ENCODE measurements at regions not wholly inside any gene's neighbourhood (a gene's known extent, or its start where the extent isn't known, plus 50 kb on each side); places are given as distances from the start of the nearest gene placed in this dataset.

GRCh38 chr15:61318301-61318700 lies 89.2 kb upstream of the RORA start:
- no peak overlapping the region for H3K9ac ChIP-seq (ENCODE audit: low read depth, low read length)
- H3K14ac ChIP-seq (replicated peaks; ENCODE audit: low read depth, low read length): no peak overlapping the region
- no peaks in the 10 kb centered on the region for H4K20me1 ChIP-seq (ENCODE audit: insufficient read depth, low read length)
- TF ChIP-seq ELK1 (IDR thresholded peaks at IDR 0.05; ENCODE audit: borderline replicate concordance, low read depth, low read length) (no peak), RCOR1 (IDR thresholded peaks at IDR 0.05; ENCODE audit: insufficient replicate concordance, low read length) (no peak), MXI1 (IDR thresholded peaks at IDR 0.05; ENCODE audit: borderline replicate concordance, low read depth, low read length) (no peak), CHD1 (IDR thresholded peaks at IDR 0.05; ENCODE audit: low read depth, low read length) (no peak), MAFK (IDR thresholded peaks at IDR 0.05; ENCODE audit: low read depth, low read length) (no peak), MAZ (IDR thresholded peaks at IDR 0.05; ENCODE audit: borderline replicate concordance, low read depth, low read length) (no peak), SMC3 (IDR thresholded peaks at IDR 0.05; ENCODE audit: low read depth, low read length) (no peak), POLR2A (IDR thresholded peaks at IDR 0.05; ENCODE audit: low read depth, low read length) (no peak), RAD21 (IDR thresholded peaks at IDR 0.05; ENCODE audit: low read length) (no peak), FOS (IDR thresholded peaks at IDR 0.05; ENCODE audit: low read depth, low read length) (no peak), BHLHE40 (IDR thresholded peaks at IDR 0.05; ENCODE audit: low read depth, low read length) (no peak), NFE2L2 (IDR thresholded peaks at IDR 0.05; ENCODE audit: low read depth, low read length) (no peak), RFX5 (IDR thresholded peaks at IDR 0.05; ENCODE audit: low read depth, low read length) (no peak), CEBPB (IDR thresholded peaks at IDR 0.05; ENCODE audit: low read depth, low read length) (no peak)
- TF ChIP-seq, protein P1, sequence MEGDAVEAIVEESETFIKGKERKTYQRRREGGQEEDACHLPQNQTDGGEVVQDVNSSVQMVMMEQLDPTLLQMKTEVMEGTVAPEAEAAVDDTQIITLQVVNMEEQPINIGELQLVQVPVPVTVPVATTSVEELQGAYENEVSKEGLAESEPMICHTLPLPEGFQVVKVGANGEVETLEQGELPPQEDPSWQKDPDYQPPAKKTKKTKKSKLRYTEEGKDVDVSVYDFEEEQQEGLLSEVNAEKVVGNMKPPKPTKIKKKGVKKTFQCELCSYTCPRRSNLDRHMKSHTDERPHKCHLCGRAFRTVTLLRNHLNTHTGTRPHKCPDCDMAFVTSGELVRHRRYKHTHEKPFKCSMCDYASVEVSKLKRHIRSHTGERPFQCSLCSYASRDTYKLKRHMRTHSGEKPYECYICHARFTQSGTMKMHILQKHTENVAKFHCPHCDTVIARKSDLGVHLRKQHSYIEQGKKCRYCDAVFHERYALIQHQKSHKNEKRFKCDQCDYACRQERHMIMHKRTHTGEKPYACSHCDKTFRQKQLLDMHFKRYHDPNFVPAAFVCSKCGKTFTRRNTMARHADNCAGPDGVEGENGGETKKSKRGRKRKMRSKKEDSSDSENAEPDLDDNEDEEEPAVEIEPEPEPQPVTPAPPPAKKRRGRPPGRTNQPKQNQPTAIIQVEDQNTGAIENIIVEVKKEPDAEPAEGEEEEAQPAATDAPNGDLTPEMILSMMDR (conservative IDR thresholded peaks at IDR 0.05; ENCODE audit: low read depth, low read length): no peak
- no peak overlapping the region for H2AFZ ChIP-seq (replicated peaks; ENCODE audit: low read length, poor library complexity)
- POLR2A ChIA-PET (ENCODE audit: unreplicated experiment): no interaction called here
- H3K27ac ChIP-seq (ENCODE audit: insufficient read depth, low read length): no peak overlapping the region
- intact Hi-C loops (cut with micrococcal nuclease) (no loop called here), in situ Hi-C loops (cut with MboI; ENCODE audit: low sequenced_read_pairs) (no loop called here), dilution Hi-C loops (cut with HindIII; ENCODE audit: low sequenced_read_pairs, unreplicated experiment) (no loop called here)
- no peak overlapping the region for H2BK5ac ChIP-seq (ENCODE audit: low read depth, low read length, poor library complexity, severe bottlenecking)
- no peaks in the 10 kb centered on the region for H3K4me1 ChIP-seq (ENCODE audit: control insufficient read depth, insufficient read depth, low read length)
- ATAC-seq (ENCODE audit: low read depth) (no peak), DNase-seq (no peak)
- H4K8ac ChIP-seq (ENCODE audit: low read depth in 2 of 2, low read length in 2 of 2): no peak overlapping the region
- no peak overlapping the region for H4K5ac ChIP-seq (ENCODE audit: low read depth, low read length)
- no CpG with 5 or more reads among the region's 6 CpGs for WGBS, 2 experiments (ENCODE audit: extremely low coverage in 2 of 2, insufficient read length in 1 of 2)
- H3K4ac ChIP-seq (ENCODE audit: low read depth, low read length): no peak overlapping the region
- BruUV-seq (replicated peaks): no TSS peak
- H2BK15ac ChIP-seq (ENCODE audit: low read depth, low read length): no peak overlapping the region
- H3K79me1 ChIP-seq (ENCODE audit: low read depth in 1 of 2, low read length in 2 of 2): no peaks in the 10 kb centered on the region
- H2BK120ac ChIP-seq (ENCODE audit: low read depth, low read length): no peak overlapping the region
- H2BK20ac ChIP-seq (ENCODE audit: low read depth, low read length): no peak overlapping the region
- H2AK9ac ChIP-seq (replicated peaks; ENCODE audit: low read depth, low read length, poor library complexity): no peak overlapping the region
- no peaks in the 10 kb centered on the region for H3K9me1 ChIP-seq (ENCODE audit: insufficient read depth, low read length)
- no peaks in the 10 kb centered on the region for H3K27me3 ChIP-seq (ENCODE audit: control insufficient read depth, insufficient read depth, low read length)
- H2AK5ac ChIP-seq (ENCODE audit: low read depth, low read length): no peak overlapping the region
- no peak overlapping the region for H3K23ac ChIP-seq (ENCODE audit: low read depth, low read length)
- H3K18ac ChIP-seq (ENCODE audit: low read depth, low read length): no peak overlapping the region
- H3K4me3 ChIP-seq (ENCODE audit: insufficient read depth, low read depth, low read length): no peak overlapping the region
- no peaks in the 10 kb centered on the region for H3K36me3 ChIP-seq (ENCODE audit: control insufficient read depth, insufficient read depth, low read length)
- H3K4me2 ChIP-seq (ENCODE audit: low read depth, low read length): no peak overlapping the region
- CTCF ChIA-PET: no interaction called here
- H3K56ac ChIP-seq (ENCODE audit: extremely low read depth, insufficient read depth, low read length): no peak overlapping the region
- no peaks in the 10 kb centered on the region for H3K9me3 ChIP-seq (ENCODE audit: control insufficient read depth, insufficient read depth, low read length)
- H4K91ac ChIP-seq (ENCODE audit: insufficient read depth, low read depth, low read length): no peak overlapping the region
